Liver (tissue), 7 donors: ENCODE measurements at regions not wholly inside any gene's neighbourhood (a gene's known extent, or its start where the extent isn't known, plus 50 kb on each side); places are given as distances from the start of the nearest gene placed in this dataset.

Source experiments
- DNase-seq: peaks from one replicate; pipeline ENCODE4 v3.0.0-alpha.2; 2017; ENCODE audit warnings: low spot score
- H3K27ac ChIP-seq, 2 donors: one replicate each; pipeline ENCODE4 v1.7.0; 2013; ENCODE audit warnings: inconsistent platforms in 2 of 2, low read length in 2 of 2, control low read depth in 1 of 2, low read depth in 1 of 2, mild to moderate bottlenecking in 1 of 2
- H3K27me3 ChIP-seq, 4 donors: one replicate each; pipeline versions ENCODE4 v1.6.1 to v1.7.0; 2013; ENCODE audit warnings: low read length in 3 of 4, inconsistent platforms in 1 of 4, mild to moderate bottlenecking in 1 of 4, moderate library complexity in 1 of 4; ENCODE audit not compliant: control insufficient read depth in 4 of 4, insufficient read depth in 4 of 4
- H3K36me3 ChIP-seq, 4 donors: one replicate each; pipeline versions ENCODE4 v1.6.1 to v1.7.0; 2013; ENCODE audit warnings: low read length in 3 of 4, mild to moderate bottlenecking in 3 of 4, low read depth in 1 of 4, moderate library complexity in 1 of 4; ENCODE audit not compliant: control insufficient read depth in 4 of 4, insufficient read depth in 3 of 4
- H3K4me1 ChIP-seq, 4 donors: one replicate each; pipeline versions ENCODE4 v1.6.1 to v1.7.0; 2013; ENCODE audit warnings: low read length in 3 of 4, mild to moderate bottlenecking in 3 of 4, moderate library complexity in 1 of 4; ENCODE audit not compliant: control insufficient read depth in 4 of 4, insufficient read depth in 4 of 4
- H3K4me3 ChIP-seq, 3 donors: one replicate each; pipeline versions ENCODE4 v1.6.1 to v1.7.0; 2013; ENCODE audit warnings: low read length in 3 of 3, control low read depth in 1 of 3, low read depth in 1 of 3, mild to moderate bottlenecking in 1 of 3
- H3K9ac ChIP-seq, 2 donors: one replicate each; pipeline ENCODE4 v1.7.0; 2013; ENCODE audit warnings: low read length in 2 of 2, mild to moderate bottlenecking in 2 of 2, moderate library complexity in 2 of 2, control low read depth in 1 of 2, low read depth in 1 of 2
- H3K9me3 ChIP-seq, 4 donors: one replicate each; pipeline versions ENCODE4 v1.6.1 to v1.7.0; 2013; ENCODE audit warnings: low read length in 3 of 4; ENCODE audit not compliant: control insufficient read depth in 4 of 4
- EGR1 ChIP-seq, 2 donors: IDR thresholded peaks; 2 replicates each; pipeline ENCODE4 v1.6.1; 2016 to 2018; ENCODE audit warnings: antibody characterized with exemption in 2 of 2, low read depth in 2 of 2
- FOXA1 ChIP-seq: IDR thresholded peaks from 2 replicates; pipeline ENCODE4 v1.6.1; 2016; ENCODE audit warnings: antibody characterized with exemption
- FOXA2 ChIP-seq: IDR thresholded peaks from 2 replicates; pipeline ENCODE4 v1.6.1; 2016; ENCODE audit warnings: antibody characterized with exemption
- GABPA ChIP-seq, 2 donors: IDR thresholded peaks in 1 of 2; conservative IDR thresholded peaks in 1 of 2; 2 replicates each; pipeline ENCODE4 v1.6.1; 2016; ENCODE audit warnings: antibody characterized with exemption in 2 of 2, mild to moderate bottlenecking in 1 of 2, moderate library complexity in 1 of 2
- HNF4A ChIP-seq, 2 donors: conservative IDR thresholded peaks; 2 replicates each; pipeline ENCODE4 v1.6.1; 2016; ENCODE audit warnings: antibody characterized with exemption in 2 of 2, mild to moderate bottlenecking in 2 of 2
- HNF4G ChIP-seq: IDR thresholded peaks from 2 replicates; pipeline ENCODE4 v1.6.1; 2016; ENCODE audit warnings: antibody characterized with exemption
- JUND ChIP-seq, 2 donors: IDR thresholded peaks; 2 replicates each; pipeline ENCODE4 v1.6.1; 2016; ENCODE audit warnings: antibody characterized with exemption in 2 of 2
- NR2F2 ChIP-seq: IDR thresholded peaks from 2 replicates; pipeline ENCODE4 v1.6.1; 2016; ENCODE audit warnings: antibody characterized with exemption
- RAD21 ChIP-seq, 2 donors: IDR thresholded peaks; 2 replicates each; pipeline ENCODE4 v1.6.1; 2016; ENCODE audit warnings: antibody characterized with exemption in 2 of 2, mild to moderate bottlenecking in 2 of 2
- RXRA ChIP-seq, 2 donors: IDR thresholded peaks; 2 replicates each; pipeline ENCODE4 v1.6.1; 2017 to 2018; ENCODE audit warnings: antibody characterized with exemption in 2 of 2, mild to moderate bottlenecking in 1 of 2
- SP1 ChIP-seq: IDR thresholded peaks from 2 replicates; pipeline ENCODE4 v1.6.1; 2018; ENCODE audit warnings: antibody characterized with exemption, mild to moderate bottlenecking
- TAF1 ChIP-seq: conservative IDR thresholded peaks from 2 replicates; pipeline ENCODE4 v1.6.1; 2016; ENCODE audit warnings: antibody characterized with exemption, mild to moderate bottlenecking
- YY1 ChIP-seq: IDR thresholded peaks from 2 replicates; pipeline ENCODE4 v1.6.1; 2016; ENCODE audit warnings: antibody characterized with exemption, mild to moderate bottlenecking
- TF ChIP-seq, protein P1 (sequence below): fragments of 150-350 bp; IDR thresholded peaks from 2 replicates; pipeline ENCODE4 v1.5.1; 2017; ENCODE audit warnings: improper control_type of control experiment, low read depth, low read length; ENCODE audit not compliant: missing input control
- TF ChIP-seq, protein P2 (sequence below): IDR thresholded peaks from 2 replicates; pipeline ENCODE4 v1.6.1; 2016; ENCODE audit warnings: antibody characterized with exemption, mild to moderate bottlenecking
- TF ChIP-seq, protein P3 (sequence below): IDR thresholded peaks from 2 replicates; pipeline ENCODE4 v1.6.1; 2016; ENCODE audit warnings: antibody characterized with exemption
- TF ChIP-seq, protein P4 (sequence below): IDR thresholded peaks from 2 replicates; pipeline ENCODE4 v1.6.1; 2016; ENCODE audit warnings: antibody characterized with exemption
- TF ChIP-seq, protein P5 (sequence below): IDR thresholded peaks from 2 replicates; pipeline ENCODE4 v1.6.1; 2016; ENCODE audit warnings: antibody characterized with exemption
- donor health status: healthy.
- donor health status: healthy.
- donor health status: healthy.
- donor health status: healthy.

DNA sequence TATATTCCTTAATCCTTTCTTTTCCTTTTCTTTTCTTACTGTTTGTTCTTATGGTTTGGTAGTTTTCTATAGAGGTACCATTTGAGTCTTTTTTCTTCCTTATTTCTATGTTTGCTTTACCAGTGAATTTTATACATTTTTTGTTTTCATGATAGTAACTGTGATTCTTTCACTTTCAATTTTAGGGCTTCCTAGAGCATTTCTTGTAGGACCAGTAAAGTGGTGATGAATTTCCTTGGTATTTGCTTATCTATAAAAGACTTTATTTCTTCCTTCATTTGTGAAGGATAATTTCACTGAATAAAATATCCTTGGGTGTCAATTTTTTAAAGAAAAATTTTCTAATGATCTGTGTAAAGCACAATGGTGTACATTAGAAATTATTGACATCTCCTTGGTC lies 637.4 kb downstream of the CD109 start:
- H3K4me1 ChIP-seq: no peaks in the 10 kb centered on the region
- no peak for DNase-seq
- H3K27ac ChIP-seq: no peak overlapping the region
- H3K9ac ChIP-seq: no peak overlapping the region
- no peak overlapping the region for H3K4me3 ChIP-seq
- no peaks in the 10 kb centered on the region for H3K27me3 ChIP-seq
- H3K36me3 ChIP-seq: no peaks in the 10 kb centered on the region
- no peaks in the 10 kb centered on the region for H3K9me3 ChIP-seq
- TF ChIP-seq HNF4A (conservative IDR thresholded peaks at IDR 0.05): no peak
- TF ChIP-seq, protein P1, sequence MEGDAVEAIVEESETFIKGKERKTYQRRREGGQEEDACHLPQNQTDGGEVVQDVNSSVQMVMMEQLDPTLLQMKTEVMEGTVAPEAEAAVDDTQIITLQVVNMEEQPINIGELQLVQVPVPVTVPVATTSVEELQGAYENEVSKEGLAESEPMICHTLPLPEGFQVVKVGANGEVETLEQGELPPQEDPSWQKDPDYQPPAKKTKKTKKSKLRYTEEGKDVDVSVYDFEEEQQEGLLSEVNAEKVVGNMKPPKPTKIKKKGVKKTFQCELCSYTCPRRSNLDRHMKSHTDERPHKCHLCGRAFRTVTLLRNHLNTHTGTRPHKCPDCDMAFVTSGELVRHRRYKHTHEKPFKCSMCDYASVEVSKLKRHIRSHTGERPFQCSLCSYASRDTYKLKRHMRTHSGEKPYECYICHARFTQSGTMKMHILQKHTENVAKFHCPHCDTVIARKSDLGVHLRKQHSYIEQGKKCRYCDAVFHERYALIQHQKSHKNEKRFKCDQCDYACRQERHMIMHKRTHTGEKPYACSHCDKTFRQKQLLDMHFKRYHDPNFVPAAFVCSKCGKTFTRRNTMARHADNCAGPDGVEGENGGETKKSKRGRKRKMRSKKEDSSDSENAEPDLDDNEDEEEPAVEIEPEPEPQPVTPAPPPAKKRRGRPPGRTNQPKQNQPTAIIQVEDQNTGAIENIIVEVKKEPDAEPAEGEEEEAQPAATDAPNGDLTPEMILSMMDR: no peak
- TF ChIP-seq, protein P2, sequence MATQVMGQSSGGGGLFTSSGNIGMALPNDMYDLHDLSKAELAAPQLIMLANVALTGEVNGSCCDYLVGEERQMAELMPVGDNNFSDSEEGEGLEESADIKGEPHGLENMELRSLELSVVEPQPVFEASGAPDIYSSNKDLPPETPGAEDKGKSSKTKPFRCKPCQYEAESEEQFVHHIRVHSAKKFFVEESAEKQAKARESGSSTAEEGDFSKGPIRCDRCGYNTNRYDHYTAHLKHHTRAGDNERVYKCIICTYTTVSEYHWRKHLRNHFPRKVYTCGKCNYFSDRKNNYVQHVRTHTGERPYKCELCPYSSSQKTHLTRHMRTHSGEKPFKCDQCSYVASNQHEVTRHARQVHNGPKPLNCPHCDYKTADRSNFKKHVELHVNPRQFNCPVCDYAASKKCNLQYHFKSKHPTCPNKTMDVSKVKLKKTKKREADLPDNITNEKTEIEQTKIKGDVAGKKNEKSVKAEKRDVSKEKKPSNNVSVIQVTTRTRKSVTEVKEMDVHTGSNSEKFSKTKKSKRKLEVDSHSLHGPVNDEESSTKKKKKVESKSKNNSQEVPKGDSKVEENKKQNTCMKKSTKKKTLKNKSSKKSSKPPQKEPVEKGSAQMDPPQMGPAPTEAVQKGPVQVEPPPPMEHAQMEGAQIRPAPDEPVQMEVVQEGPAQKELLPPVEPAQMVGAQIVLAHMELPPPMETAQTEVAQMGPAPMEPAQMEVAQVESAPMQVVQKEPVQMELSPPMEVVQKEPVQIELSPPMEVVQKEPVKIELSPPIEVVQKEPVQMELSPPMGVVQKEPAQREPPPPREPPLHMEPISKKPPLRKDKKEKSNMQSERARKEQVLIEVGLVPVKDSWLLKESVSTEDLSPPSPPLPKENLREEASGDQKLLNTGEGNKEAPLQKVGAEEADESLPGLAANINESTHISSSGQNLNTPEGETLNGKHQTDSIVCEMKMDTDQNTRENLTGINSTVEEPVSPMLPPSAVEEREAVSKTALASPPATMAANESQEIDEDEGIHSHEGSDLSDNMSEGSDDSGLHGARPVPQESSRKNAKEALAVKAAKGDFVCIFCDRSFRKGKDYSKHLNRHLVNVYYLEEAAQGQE: no peak
- TF ChIP-seq SP1: no peak
- no peak for TF ChIP-seq RAD21 (IDR thresholded peaks at IDR 0.05)
- TF ChIP-seq, protein P3, sequence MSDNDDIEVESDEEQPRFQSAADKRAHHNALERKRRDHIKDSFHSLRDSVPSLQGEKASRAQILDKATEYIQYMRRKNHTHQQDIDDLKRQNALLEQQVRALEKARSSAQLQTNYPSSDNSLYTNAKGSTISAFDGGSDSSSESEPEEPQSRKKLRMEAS: no peak
- TF ChIP-seq, protein P4, sequence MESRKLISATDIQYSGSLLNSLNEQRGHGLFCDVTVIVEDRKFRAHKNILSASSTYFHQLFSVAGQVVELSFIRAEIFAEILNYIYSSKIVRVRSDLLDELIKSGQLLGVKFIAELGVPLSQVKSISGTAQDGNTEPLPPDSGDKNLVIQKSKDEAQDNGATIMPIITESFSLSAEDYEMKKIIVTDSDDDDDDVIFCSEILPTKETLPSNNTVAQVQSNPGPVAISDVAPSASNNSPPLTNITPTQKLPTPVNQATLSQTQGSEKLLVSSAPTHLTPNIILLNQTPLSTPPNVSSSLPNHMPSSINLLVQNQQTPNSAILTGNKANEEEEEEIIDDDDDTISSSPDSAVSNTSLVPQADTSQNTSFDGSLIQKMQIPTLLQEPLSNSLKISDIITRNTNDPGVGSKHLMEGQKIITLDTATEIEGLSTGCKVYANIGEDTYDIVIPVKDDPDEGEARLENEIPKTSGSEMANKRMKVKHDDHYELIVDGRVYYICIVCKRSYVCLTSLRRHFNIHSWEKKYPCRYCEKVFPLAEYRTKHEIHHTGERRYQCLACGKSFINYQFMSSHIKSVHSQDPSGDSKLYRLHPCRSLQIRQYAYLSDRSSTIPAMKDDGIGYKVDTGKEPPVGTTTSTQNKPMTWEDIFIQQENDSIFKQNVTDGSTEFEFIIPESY: no peak
- TF ChIP-seq GABPA (IDR thresholded peaks at IDR 0.05 in 1 of 2, conservative IDR thresholded peaks at IDR 0.05 in 1 of 2): no peak
- no peak for TF ChIP-seq YY1
- no peak for TF ChIP-seq TAF1
- no peak for TF ChIP-seq HNF4G
- TF ChIP-seq EGR1 (IDR thresholded peaks at IDR 0.05; ENCODE audit: low read depth in 2 of 2): no peak
- TF ChIP-seq RXRA (IDR thresholded peaks at IDR 0.05): no peak
- TF ChIP-seq FOXA1: no peak
- TF ChIP-seq, protein P5, sequence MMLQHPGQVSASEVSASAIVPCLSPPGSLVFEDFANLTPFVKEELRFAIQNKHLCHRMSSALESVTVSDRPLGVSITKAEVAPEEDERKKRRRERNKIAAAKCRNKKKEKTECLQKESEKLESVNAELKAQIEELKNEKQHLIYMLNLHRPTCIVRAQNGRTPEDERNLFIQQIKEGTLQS: no peak
- TF ChIP-seq NR2F2: no peak
- no peak for TF ChIP-seq JUND (IDR thresholded peaks at IDR 0.05)
- no peak for TF ChIP-seq FOXA2

DNA sequence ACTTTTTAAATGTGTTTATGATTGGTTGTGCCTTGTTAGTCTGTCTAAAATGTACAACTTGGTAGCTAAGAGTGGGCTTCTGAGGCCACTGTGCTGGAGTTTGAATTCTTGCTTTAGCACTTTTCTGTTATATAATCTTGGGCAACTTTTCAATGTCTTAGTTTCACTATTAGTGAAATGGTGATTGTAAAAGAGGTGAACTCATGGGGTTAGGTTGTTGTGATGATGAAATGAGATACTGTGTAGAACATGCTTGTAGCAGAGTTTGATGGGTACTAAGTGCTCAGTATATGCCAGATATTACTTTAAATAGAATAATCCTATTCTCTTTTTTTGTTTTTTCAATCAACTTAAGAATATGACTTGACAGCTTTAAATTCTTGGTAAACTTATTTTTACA lies 624.7 kb downstream of the CD109 start:
- no peak overlapping the region for H3K27ac ChIP-seq
- DNase-seq: no peak
- no peaks in the 10 kb centered on the region for H3K4me1 ChIP-seq
- H3K27me3 ChIP-seq: no peaks in the 10 kb centered on the region
- H3K36me3 ChIP-seq: no peaks in the 10 kb centered on the region
- no peaks in the 10 kb centered on the region for H3K9me3 ChIP-seq
- H3K9ac ChIP-seq: no peak overlapping the region
- no peak overlapping the region for H3K4me3 ChIP-seq
- TF ChIP-seq, protein P1: no peak
- TF ChIP-seq, protein P4: no peak
- TF ChIP-seq EGR1 (IDR thresholded peaks at IDR 0.05; ENCODE audit: low read depth in 2 of 2): no peak
- no peak for TF ChIP-seq FOXA1
- TF ChIP-seq, protein P3: no peak
- TF ChIP-seq HNF4A (conservative IDR thresholded peaks at IDR 0.05): no peak
- TF ChIP-seq TAF1: no peak
